Cardiac septum (tissue), 1 donor: ENCODE measurements at regions not wholly inside any gene's neighbourhood (a gene's known extent, or its start where the extent isn't known, plus 50 kb on each side); places are given as distances from the start of the nearest gene placed in this dataset.

Source experiments
- DNase-seq: peaks from one replicate; pipeline ENCODE4 v3.0.0-alpha.2; 2020; ENCODE audit warnings: low spot score
- intact Hi-C: fragments of 100-400 bp; cut with DNase I; formaldehyde crosslinking; loops from one replicate; pipeline ENCODE4 v1.14.0; 2022
- donor health status: DM: no; HTN: no; CAD: no.

- intact Hi-C loops = no loop called here
- DNase-seq = peak; percentile 36
These were observed 205.1 kb upstream of the SOX1 start for GRCh38 chr13:111861766-111862366.

- peak; percentile 60 for DNase-seq
- intact Hi-C loops = no loop called here
These were observed 203.8 kb upstream of the SOX1 start for GRCh38 chr13:111862836-111863815.

- DNase-seq = peak; percentile 41
- intact Hi-C loops = no loop called here
These were observed 202.4 kb upstream of the SOX1 start for GRCh38 chr13:111864566-111864965.

GRCh38 chr13:111865046-111865445, 201.9 kb upstream of the SOX1 start:
- intact Hi-C loops = no loop called here
- peak; percentile 41 for DNase-seq

- peak; percentile 43 for DNase-seq
These were observed 201.1 kb upstream of the SOX1 start for GRCh38 chr13:111865826-111866225.

GRCh38 chr13:111866731-111867245, 200.2 kb upstream of the SOX1 start:
- intact Hi-C loops = no loop called here
- peak; percentile 54 for DNase-seq

More at GRCh38 chr13:111865826-111866225, 201.1 kb upstream of the SOX1 start:
- intact Hi-C loops = no loop called here

GRCh38 chr13:111867657-111868056, 199.3 kb upstream of the SOX1 start:
- intact Hi-C loops = no loop called here
- no peak for DNase-seq

GRCh38 chr13:111868716-111869115, 198.2 kb upstream of the SOX1 start:
- DNase-seq = peak; percentile 57
- intact Hi-C loops = no loop called here

GRCh38 chr13:111872475-111873150, 194.3 kb upstream of the SOX1 start:
- intact Hi-C loops = no loop called here
- peak; percentile 64 for DNase-seq

GRCh38 chr13:111873676-111874178, 193.2 kb upstream of the SOX1 start:
- intact Hi-C loops = no loop called here

GRCh38 chr13:111874981-111875380, 192.0 kb upstream of the SOX1 start:
- intact Hi-C loops = no loop called here
- DNase-seq = no peak

More at GRCh38 chr13:111873676-111874178, 193.2 kb upstream of the SOX1 start:
- peak; percentile 39 for DNase-seq

- peak; percentile 47 for DNase-seq
- intact Hi-C loops = no loop called here
These were observed 191.0 kb upstream of the SOX1 start for GRCh38 chr13:111875915-111876314.

- DNase-seq = no peak
- intact Hi-C loops = no loop called here
These were observed 190.4 kb upstream of the SOX1 start for GRCh38 chr13:111876506-111876905.

- DNase-seq = peak; percentile 54
- intact Hi-C loops = no loop called here
These were observed 189.0 kb upstream of the SOX1 start for GRCh38 chr13:111877906-111878305.

- DNase-seq = no peak
- intact Hi-C loops = no loop called here
These were observed 187.2 kb upstream of the SOX1 start for GRCh38 chr13:111879719-111880118.

- intact Hi-C loops = no loop called here
- no peak for DNase-seq
These were observed 186.8 kb upstream of the SOX1 start for GRCh38 chr13:111880185-111880584.

- intact Hi-C loops = no loop called here
- DNase-seq = no peak
These were observed 185.2 kb upstream of the SOX1 start for GRCh38 chr13:111881700-111882099.

GRCh38 chr13:111882351-111882750, 184.6 kb upstream of the SOX1 start:
- intact Hi-C loops = no loop called here
- DNase-seq = no peak

- intact Hi-C loops = no loop called here
- no peak for DNase-seq
These were observed 183.2 kb upstream of the SOX1 start for GRCh38 chr13:111883571-111884343.
